ENCODE measurements at regions not wholly inside any gene's neighbourhood (a gene's known extent, or its start where the extent isn't known, plus 50 kb on each side); places are given as distances from the start of the nearest gene placed in this dataset.
"Not testable (repeated sequence)": the region's sequence is repeated elsewhere in the genome, so short reads cannot be mapped to it uniquely, and the experiment has no call there.

DNA sequence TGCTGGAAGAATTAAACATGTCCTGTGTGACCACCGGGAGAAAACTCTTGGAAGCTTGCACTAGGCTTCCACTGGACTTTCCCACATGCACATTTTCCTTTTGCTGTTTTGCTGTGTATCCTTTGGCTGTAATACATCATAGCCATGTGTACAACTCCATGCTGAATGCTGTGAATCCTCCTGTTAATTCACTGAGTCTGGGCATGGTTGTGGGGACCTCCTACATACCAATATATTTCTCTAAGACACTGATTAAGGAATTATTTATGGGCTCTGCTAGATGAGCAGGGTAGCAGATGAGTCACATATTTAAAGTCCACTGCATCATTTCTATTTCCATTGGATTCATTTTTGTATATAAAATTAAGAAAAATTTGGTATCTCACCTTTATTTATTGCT lies 220.1 kb downstream of the CYLC2 start:
- Histone ChIP-seq H3K36me3 (ENCODE audit: control insufficient read depth, insufficient read depth, low read length) (no peaks in the 10 kb centered on the region), H3K4me1 (ENCODE audit: control insufficient read depth, insufficient read depth, low read length) (no peaks in the 10 kb centered on the region), H3K9ac (ENCODE audit: extremely low read depth, low read length, poor library complexity, severe bottlenecking) (no peak overlapping the region), H3K9me3 (ENCODE audit: control insufficient read depth, low read length) (peaks cover 22% of the 10 kb centered on the region), H3K4me3 (ENCODE audit: low read length) (no peak overlapping the region), H3K27me3 (ENCODE audit: control insufficient read depth, insufficient read depth, low read length, poor library complexity, severe bottlenecking) (no peaks in the 10 kb centered on the region), H3K27ac (ENCODE audit: low read depth, low read length) (no peak overlapping the region)
- Mint-ChIP-seq H3K4me3 (no peak overlapping the region), H3K36me3 (ENCODE audit: low read depth) (no peaks in the 10 kb centered on the region), H3K4me1 (no peaks in the 10 kb centered on the region), H3K9me3 (peaks cover 26% of the 10 kb centered on the region), H3K27me3 (ENCODE audit: insufficient read depth) (no peaks in the 10 kb centered on the region), H3K27ac (no peak overlapping the region)
- DNase-seq: no peak
- no peak for TF ChIP-seq CTCF (conservative IDR thresholded peaks at IDR 0.05)
- 80 to 89% methylated on average over 1 of the region's 1 CpG for WGBS, 2 experiments (ENCODE audit: insufficient coverage in 1 of 2, insufficient read length in 1 of 2)

GRCh38 chr9:103225702-103226646 lies 230.8 kb downstream of the CYLC2 start:
- Histone ChIP-seq H3K4me3 (ENCODE audit: low read length) (no peak overlapping the region), H3K9ac (ENCODE audit: extremely low read depth, low read length, poor library complexity, severe bottlenecking) (no peak overlapping the region), H3K36me3 (ENCODE audit: control insufficient read depth, insufficient read depth, low read length) (no peaks in the 10 kb centered on the region), H3K27ac (ENCODE audit: low read depth, low read length) (no peak overlapping the region), H3K27me3 (ENCODE audit: control insufficient read depth, insufficient read depth, low read length, poor library complexity, severe bottlenecking) (no peaks in the 10 kb centered on the region), H3K9me3 (ENCODE audit: control insufficient read depth, low read length) (no peaks in the 10 kb centered on the region), H3K4me1 (ENCODE audit: control insufficient read depth, insufficient read depth, low read length) (no peaks in the 10 kb centered on the region)
- H3K36me3 Mint-ChIP-seq (ENCODE audit: low read depth): no peaks in the 10 kb centered on the region
- no peak for DNase-seq
- H3K27me3 Mint-ChIP-seq (ENCODE audit: insufficient read depth): no peaks in the 10 kb centered on the region
- WGBS, 2 experiments (ENCODE audit: insufficient coverage in 1 of 2, insufficient read length in 1 of 2): 65% methylated on average over 2 to 4 of the region's 4 CpGs
- H3K4me1 Mint-ChIP-seq: no peaks in the 10 kb centered on the region
- H3K9me3 Mint-ChIP-seq: no peaks in the 10 kb centered on the region
- H3K4me3 Mint-ChIP-seq: no peak overlapping the region
- H3K27ac Mint-ChIP-seq: no peak overlapping the region
- TF ChIP-seq CTCF (conservative IDR thresholded peaks at IDR 0.05): no peak

GRCh38 chr9:103226647-103227013 lies 231.5 kb downstream of the CYLC2 start:
- no peaks in the 10 kb centered on the region for H3K9me3 Mint-ChIP-seq
- H3K4me3 ChIP-seq (ENCODE audit: low read length): no peak overlapping the region
- H3K27me3 ChIP-seq (ENCODE audit: control insufficient read depth, insufficient read depth, low read length, poor library complexity, severe bottlenecking): no peaks in the 10 kb centered on the region
- H3K27me3 Mint-ChIP-seq (ENCODE audit: insufficient read depth): no peaks in the 10 kb centered on the region
- no peaks in the 10 kb centered on the region for H3K4me1 ChIP-seq (ENCODE audit: control insufficient read depth, insufficient read depth, low read length)
- H3K9me3 ChIP-seq (ENCODE audit: control insufficient read depth, low read length): no peaks in the 10 kb centered on the region
- no peak overlapping the region for H3K27ac ChIP-seq (ENCODE audit: low read depth, low read length)
- H3K4me1 Mint-ChIP-seq: no peaks in the 10 kb centered on the region
- no peak overlapping the region for H3K27ac Mint-ChIP-seq
- no peak for TF ChIP-seq CTCF (conservative IDR thresholded peaks at IDR 0.05)
- H3K36me3 ChIP-seq (ENCODE audit: control insufficient read depth, insufficient read depth, low read length): no peaks in the 10 kb centered on the region
- no peaks in the 10 kb centered on the region for H3K36me3 Mint-ChIP-seq (ENCODE audit: low read depth)
- no peak for DNase-seq
- H3K4me3 Mint-ChIP-seq: no peak overlapping the region
- no peak overlapping the region for H3K9ac ChIP-seq (ENCODE audit: extremely low read depth, low read length, poor library complexity, severe bottlenecking)
- WGBS, 2 experiments (ENCODE audit: insufficient coverage in 1 of 2, insufficient read length in 1 of 2): 50% methylated on average over 1 of the region's 1 CpG; no CpG with 5 or more reads in 1 of the 2 experiments

DNA sequence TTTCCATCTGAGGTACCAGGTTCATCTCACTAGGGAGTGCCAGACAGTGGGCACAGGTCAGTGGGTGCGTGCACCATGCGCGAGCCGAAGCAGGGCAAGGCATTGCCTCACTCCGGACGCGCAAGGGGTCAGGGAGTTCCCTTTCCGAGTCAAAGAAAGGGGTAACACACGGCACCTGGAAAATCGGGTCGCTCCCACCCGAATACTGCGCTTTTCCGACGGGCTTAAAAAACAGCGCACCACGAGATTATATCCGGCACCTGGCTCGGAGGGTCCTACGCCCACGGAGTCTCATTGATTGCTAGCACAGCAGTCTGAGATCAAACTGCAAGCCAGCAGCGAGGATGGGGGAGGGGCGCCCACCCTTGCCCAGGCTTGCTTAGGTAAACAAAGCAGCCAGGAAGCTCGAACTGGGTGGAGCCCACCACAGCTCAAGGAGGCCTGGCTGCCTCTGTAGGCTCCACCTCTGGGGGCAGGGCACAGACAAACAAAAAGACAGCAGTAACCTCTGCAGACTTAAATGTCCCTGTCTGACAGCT lies 242.5 kb downstream of the CYLC2 start:
- 72 to 100% methylated on average over 8 to 23 of the region's 24 CpGs for WGBS, 2 experiments (ENCODE audit: insufficient coverage in 1 of 2, insufficient read length in 1 of 2)
- peak overlapping the region; percentile 58 for H3K4me3 Mint-ChIP-seq
- not testable (repeated sequence) for H3K27ac ChIP-seq (ENCODE audit: low read depth, low read length); H3K9me3 ChIP-seq (ENCODE audit: control insufficient read depth, low read length); H3K27me3 ChIP-seq (ENCODE audit: control insufficient read depth, insufficient read depth, low read length, poor library complexity, severe bottlenecking); H3K27me3 Mint-ChIP-seq (ENCODE audit: insufficient read depth); H3K9me3 Mint-ChIP-seq; H3K9ac ChIP-seq (ENCODE audit: extremely low read depth, low read length, poor library complexity, severe bottlenecking); H3K36me3 ChIP-seq (ENCODE audit: control insufficient read depth, insufficient read depth, low read length); H3K36me3 Mint-ChIP-seq (ENCODE audit: low read depth); H3K4me1 Mint-ChIP-seq; H3K27ac Mint-ChIP-seq; H3K4me1 ChIP-seq (ENCODE audit: control insufficient read depth, insufficient read depth, low read length); H3K4me3 ChIP-seq (ENCODE audit: low read length)
- peak; percentile 71 for DNase-seq

Measured in endodermal cell (in vitro differentiated cells).